ENCODE measurements at regions not wholly inside any gene's neighbourhood (a gene's known extent, or its start where the extent isn't known, plus 50 kb on each side); places are given as distances from the start of the nearest gene placed in this dataset.

GRCh38 chr14:95442016-95442632 lies 74.3 kb downstream of the SYNE3 start:
- no peak for DNase-seq

- no peak for DNase-seq
Measured at GRCh38 chr14:95440951-95441350, 75.5 kb downstream of the SYNE3 start.

- DNase-seq: no peak
Measured at GRCh38 chr14:95440496-95440895, 76.0 kb downstream of the SYNE3 start.

- no peak for DNase-seq
Measured at GRCh38 chr14:95439881-95440280, 76.6 kb downstream of the SYNE3 start.

GRCh38 chr14:95437715-95438114 lies 78.7 kb downstream of the SYNE3 start:
- no peak for DNase-seq

GRCh38 chr14:95436354-95436753 lies 80.1 kb downstream of the SYNE3 start:
- DNase-seq: no peak

GRCh38 chr14:95434121-95434520 lies 82.3 kb downstream of the SYNE3 start:
- no peak for DNase-seq

GRCh38 chr14:95433094-95433478 lies 83.4 kb downstream of the SYNE3 start:
- DNase-seq: no peak

- DNase-seq: no peak
Measured at GRCh38 chr14:95432144-95433093, 84.0 kb downstream of the SYNE3 start.

GRCh38 chr14:95431199-95432143 lies 85.0 kb downstream of the SYNE3 start:
- DNase-seq: no peak

GRCh38 chr14:95428557-95428956 lies 87.9 kb downstream of the SYNE3 start:
- DNase-seq: no peak

- DNase-seq: no peak
Measured at GRCh38 chr14:95426116-95426475, 90.4 kb downstream of the SYNE3 start.

GRCh38 chr14:95425369-95426115 lies 90.9 kb downstream of the SYNE3 start:
- DNase-seq: no peak

- DNase-seq: no peak
Measured at GRCh38 chr14:95424529-95424928, 91.9 kb downstream of the SYNE3 start.

- no peak for DNase-seq
Measured at GRCh38 chr14:95421741-95422140, 94.7 kb downstream of the SYNE3 start.

GRCh38 chr14:95420060-95420459 lies 96.4 kb downstream of the SYNE3 start:
- no peak for DNase-seq

- DNase-seq: no peak
Measured at GRCh38 chr14:95419569-95419968, 96.9 kb downstream of the SYNE3 start.

GRCh38 chr14:95418858-95419257 lies 97.6 kb downstream of the SYNE3 start:
- DNase-seq: no peak

- DNase-seq: no peak
Measured at GRCh38 chr14:95417492-95417891, 97.8 kb upstream of the CLMN start.

- no peak for DNase-seq
Measured at GRCh38 chr14:95415993-95416392, 96.3 kb upstream of the CLMN start.

- DNase-seq: no peak
Measured at GRCh38 chr14:95413289-95414215, 93.8 kb upstream of the CLMN start.
